ENCODE measurements at regions not wholly inside any gene's neighbourhood (a gene's known extent, or its start where the extent isn't known, plus 50 kb on each side); places are given as distances from the start of the nearest gene placed in this dataset.

- Histone ChIP-seq H3K4me3 (no peak overlapping the region), H3K27ac (no peak overlapping the region), H3K4me1 (no peaks in the 10 kb centered on the region), H3K9me3 (no peaks in the 10 kb centered on the region), H3K36me3 (no peaks in the 10 kb centered on the region), H3K27me3 (ENCODE audit: low read depth) (no peaks in the 10 kb centered on the region)
- intact Hi-C loops (cut with DNase I): no loop called here
- TF ChIP-seq, protein P1, sequence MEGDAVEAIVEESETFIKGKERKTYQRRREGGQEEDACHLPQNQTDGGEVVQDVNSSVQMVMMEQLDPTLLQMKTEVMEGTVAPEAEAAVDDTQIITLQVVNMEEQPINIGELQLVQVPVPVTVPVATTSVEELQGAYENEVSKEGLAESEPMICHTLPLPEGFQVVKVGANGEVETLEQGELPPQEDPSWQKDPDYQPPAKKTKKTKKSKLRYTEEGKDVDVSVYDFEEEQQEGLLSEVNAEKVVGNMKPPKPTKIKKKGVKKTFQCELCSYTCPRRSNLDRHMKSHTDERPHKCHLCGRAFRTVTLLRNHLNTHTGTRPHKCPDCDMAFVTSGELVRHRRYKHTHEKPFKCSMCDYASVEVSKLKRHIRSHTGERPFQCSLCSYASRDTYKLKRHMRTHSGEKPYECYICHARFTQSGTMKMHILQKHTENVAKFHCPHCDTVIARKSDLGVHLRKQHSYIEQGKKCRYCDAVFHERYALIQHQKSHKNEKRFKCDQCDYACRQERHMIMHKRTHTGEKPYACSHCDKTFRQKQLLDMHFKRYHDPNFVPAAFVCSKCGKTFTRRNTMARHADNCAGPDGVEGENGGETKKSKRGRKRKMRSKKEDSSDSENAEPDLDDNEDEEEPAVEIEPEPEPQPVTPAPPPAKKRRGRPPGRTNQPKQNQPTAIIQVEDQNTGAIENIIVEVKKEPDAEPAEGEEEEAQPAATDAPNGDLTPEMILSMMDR (IDR thresholded peaks at IDR 0.05): no peak
- ATAC-seq (no peak), DNase-seq (no peak)
These were observed 84.6 kb upstream of the ATF7IP start for GRCh38 chr12:14280921-14281320.

DNA sequence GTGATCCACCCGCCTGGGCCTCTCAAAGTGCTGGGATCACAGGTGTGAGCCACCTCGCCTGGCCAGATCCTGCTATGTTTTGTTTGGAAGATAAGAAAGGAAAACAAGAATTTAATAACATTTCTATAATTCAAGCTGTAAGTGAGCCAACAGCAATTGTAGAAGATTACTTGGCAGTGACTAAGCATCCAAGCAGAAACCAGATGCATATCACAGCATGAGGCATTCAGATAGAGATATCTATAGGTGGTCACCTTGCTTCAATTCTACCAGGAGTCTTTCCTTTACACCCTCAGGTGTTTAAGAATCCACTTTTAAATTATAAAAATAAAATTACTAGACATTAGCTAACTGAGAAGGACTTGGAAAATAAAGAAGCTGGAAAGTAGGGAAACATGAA lies 83.9 kb upstream of the ATF7IP start:
- DNase-seq: no peak
- intact Hi-C loops (cut with DNase I): no loop called here
- TF ChIP-seq, protein P1 (IDR thresholded peaks at IDR 0.05): no peak
- no peaks in the 10 kb centered on the region for H3K27me3 ChIP-seq (ENCODE audit: low read depth)
- H3K4me3 ChIP-seq: no peak overlapping the region
- H3K4me1 ChIP-seq: no peaks in the 10 kb centered on the region
- no peaks in the 10 kb centered on the region for H3K36me3 ChIP-seq
- no peak overlapping the region for H3K27ac ChIP-seq
- H3K9me3 ChIP-seq: no peaks in the 10 kb centered on the region
- no peak for ATAC-seq

- peak; percentile 26 to 48 for ATAC-seq
- DNase-seq: no peak
- H3K4me3 ChIP-seq: no peak overlapping the region
- H3K36me3 ChIP-seq: no peaks in the 10 kb centered on the region
- no peaks in the 10 kb centered on the region for H3K4me1 ChIP-seq
- no peaks in the 10 kb centered on the region for H3K9me3 ChIP-seq
- TF ChIP-seq, protein P1 (IDR thresholded peaks at IDR 0.05): no peak
- H3K27me3 ChIP-seq (ENCODE audit: low read depth): no peaks in the 10 kb centered on the region
- peak overlapping the region; percentile 9 for H3K27ac ChIP-seq
- intact Hi-C loops (cut with DNase I): no loop called here
These were observed 81.9 kb upstream of the ATF7IP start for GRCh38 chr12:14283489-14284144.

DNA sequence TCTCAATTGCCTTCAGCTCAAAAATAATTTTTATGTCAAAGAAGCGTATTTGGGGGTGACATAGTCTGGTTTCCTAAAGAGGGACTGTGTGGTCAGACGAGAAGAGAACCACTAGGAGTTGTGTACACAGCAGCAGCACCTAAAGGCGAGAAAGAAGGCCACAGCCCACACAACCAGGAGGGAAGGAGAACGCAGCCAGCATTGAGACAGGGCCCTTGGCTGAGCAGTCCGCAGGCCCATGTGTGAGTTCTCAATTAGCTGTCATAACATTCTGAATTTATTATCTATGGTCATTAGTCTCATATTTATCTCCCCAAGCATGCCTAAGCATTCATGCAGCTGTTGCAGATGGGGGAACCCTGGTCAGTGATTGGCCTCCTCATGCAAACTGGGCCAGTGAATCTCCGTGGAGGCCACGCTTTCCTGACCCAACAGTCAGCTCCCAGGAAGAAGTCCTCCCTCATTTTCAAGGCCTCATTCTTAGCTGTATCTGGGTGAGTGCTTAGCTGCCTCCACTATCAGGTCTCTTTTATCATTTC lies 81.2 kb upstream of the ATF7IP start:
- no peak for DNase-seq
- peak overlapping the region; percentile 9 for H3K27ac ChIP-seq
- no peaks in the 10 kb centered on the region for H3K4me1 ChIP-seq
- ATAC-seq: peak; percentile 61 to 83
- no peaks in the 10 kb centered on the region for H3K36me3 ChIP-seq
- TF ChIP-seq, protein P1 (IDR thresholded peaks at IDR 0.05): no peak
- no peaks in the 10 kb centered on the region for H3K9me3 ChIP-seq
- intact Hi-C loops (cut with DNase I): no loop called here
- no peak overlapping the region for H3K4me3 ChIP-seq
- H3K27me3 ChIP-seq (ENCODE audit: low read depth): no peaks in the 10 kb centered on the region

DNA sequence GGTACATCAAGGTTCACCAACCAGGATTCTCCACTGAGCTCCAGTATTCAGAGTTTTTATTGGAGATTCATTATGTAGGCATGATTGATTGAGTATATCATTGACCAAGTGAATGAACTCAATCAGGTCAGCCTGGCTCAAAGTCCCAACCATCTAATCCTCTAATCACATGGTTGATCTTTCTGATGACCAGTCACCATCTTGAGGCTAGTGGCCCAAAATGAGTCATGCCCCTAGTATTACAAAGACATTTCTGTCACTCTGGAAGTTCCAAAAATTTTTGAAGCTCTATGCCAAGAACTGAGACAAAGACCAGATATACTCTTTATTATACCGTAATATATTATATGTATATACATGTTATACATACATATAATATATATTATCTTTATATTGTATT lies 75.9 kb upstream of the ATF7IP start:
- Histone ChIP-seq H3K27ac (no peak overlapping the region), H3K4me1 (no peaks in the 10 kb centered on the region), H3K9me3 (no peaks in the 10 kb centered on the region), H3K36me3 (no peaks in the 10 kb centered on the region), H3K27me3 (ENCODE audit: low read depth) (no peaks in the 10 kb centered on the region), H3K4me3 (no peak overlapping the region)
- DNase-seq (no peak), ATAC-seq (no peak)
- TF ChIP-seq, protein P1 (IDR thresholded peaks at IDR 0.05): no peak
- intact Hi-C loops (cut with DNase I): no loop called here
